ENCODE measurements at regions not wholly inside any gene's neighbourhood (a gene's known extent, or its start where the extent isn't known, plus 50 kb on each side); places are given as distances from the start of the nearest gene placed in this dataset.

GRCh38 chr10:131574707-131575430, 263.3 kb upstream of the TCERG1L start:
- in situ Hi-C loops (cut with MboI) (no loop called here), intact Hi-C loops (cut with micrococcal nuclease; ENCODE audit: unreplicated experiment) (no loop called here)
- SMC1A ChIA-PET (ENCODE audit: uncharacterized antibody, unreplicated experiment), result no interaction called here
- CTCF ChIA-PET, result interaction anchor here (1.1 kb wide), 1 partner anchor 121 kb away, joined by 3 read pairs; no protein-coding TSS in a partner anchor
- Histone ChIP-seq H3K79me2 (ENCODE audit: control insufficient read depth, insufficient read depth, low read length) (no peaks in the 10 kb centered on the region), H3K9ac (ENCODE audit: control insufficient read depth, insufficient read depth, low read length) (no peak overlapping the region), H3K4me1 (ENCODE audit: control insufficient read depth, insufficient read depth, low read length) (no peaks in the 10 kb centered on the region), H4K20me1 (ENCODE audit: control insufficient read depth, insufficient read depth) (no peaks in the 10 kb centered on the region), H3K4me2 (ENCODE audit: control insufficient read depth, insufficient read depth) (no peak overlapping the region), H3K9me3 (replicated peaks; ENCODE audit: control insufficient read depth, insufficient read depth, low read length) (no peaks in the 10 kb centered on the region), H3K27me3 (replicated peaks in 1 of 2; ENCODE audit: control insufficient read depth in 2 of 2, insufficient read depth in 2 of 2, low read length in 1 of 2) (no peaks in the 10 kb centered on the region), H3K4me3 (no peak overlapping the region), H3K27ac (ENCODE audit: control insufficient read depth, insufficient read depth) (no peak overlapping the region), H2AFZ (ENCODE audit: control insufficient read depth, low read depth, low read length) (no peak overlapping the region), H3K36me3 (ENCODE audit: control insufficient read depth in 2 of 2, insufficient read depth in 2 of 2, low read length in 1 of 2) (no peaks in the 10 kb centered on the region)
- RAD21 ChIA-PET (ENCODE audit: unreplicated experiment), result no interaction called here
- BruUV-seq (replicated peaks), result no TSS peak
- no peak for DNase-seq (ENCODE audit: low read depth, low spot score)
- POLR2A ChIA-PET, result no interaction called here
- WGBS (ENCODE audit: insufficient coverage, insufficient replicate concordance, low lambda C conversion rate, missing lambda C conversion rate), result 37% methylated on average over 32 of the region's 32 CpGs
- no peak for ATAC-seq
- FAIRE-seq, result no peak
- TF ChIP-seq HSF1 (IDR thresholded peaks at IDR 0.05; ENCODE audit: low read depth, low read length) (no peak), MEF2A (IDR thresholded peaks at IDR 0.05; ENCODE audit: insufficient read depth, low read depth, low read length) (no peak), ZSCAN29 (IDR thresholded peaks at IDR 0.05) (no peak), EED (IDR thresholded peaks at IDR 0.05; ENCODE audit: low read depth) (no peak), EZH2 (IDR thresholded peaks at IDR 0.05; ENCODE audit: borderline replicate concordance, control insufficient read depth, low read depth, low read length) (no peak), ZNF622 (IDR thresholded peaks at IDR 0.05) (no peak), IRF4 (IDR thresholded peaks at IDR 0.05; ENCODE audit: low read depth, low read length) (no peak), CBX3 (IDR thresholded peaks at IDR 0.05; ENCODE audit: borderline replicate concordance, low read depth) (no peak), RAD51 (IDR thresholded peaks at IDR 0.05) (no peak), CUX1 (IDR thresholded peaks at IDR 0.05; ENCODE audit: insufficient replicate concordance, low read depth, low read length) (no peak)
- TF ChIP-seq, protein P1, sequence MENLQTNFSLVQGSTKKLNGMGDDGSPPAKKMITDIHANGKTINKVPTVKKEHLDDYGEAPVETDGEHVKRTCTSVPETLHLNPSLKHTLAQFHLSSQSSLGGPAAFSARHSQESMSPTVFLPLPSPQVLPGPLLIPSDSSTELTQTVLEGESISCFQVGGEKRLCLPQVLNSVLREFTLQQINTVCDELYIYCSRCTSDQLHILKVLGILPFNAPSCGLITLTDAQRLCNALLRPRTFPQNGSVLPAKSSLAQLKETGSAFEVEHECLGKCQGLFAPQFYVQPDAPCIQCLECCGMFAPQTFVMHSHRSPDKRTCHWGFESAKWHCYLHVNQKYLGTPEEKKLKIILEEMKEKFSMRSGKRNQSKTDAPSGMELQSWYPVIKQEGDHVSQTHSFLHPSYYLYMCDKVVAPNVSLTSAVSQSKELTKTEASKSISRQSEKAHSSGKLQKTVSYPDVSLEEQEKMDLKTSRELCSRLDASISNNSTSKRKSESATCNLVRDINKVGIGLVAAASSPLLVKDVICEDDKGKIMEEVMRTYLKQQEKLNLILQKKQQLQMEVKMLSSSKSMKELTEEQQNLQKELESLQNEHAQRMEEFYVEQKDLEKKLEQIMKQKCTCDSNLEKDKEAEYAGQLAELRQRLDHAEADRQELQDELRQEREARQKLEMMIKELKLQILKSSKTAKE (IDR thresholded peaks at IDR 0.05; ENCODE audit: low read depth, poor library complexity, severe bottlenecking), result no peak
- TF ChIP-seq, protein P2, sequence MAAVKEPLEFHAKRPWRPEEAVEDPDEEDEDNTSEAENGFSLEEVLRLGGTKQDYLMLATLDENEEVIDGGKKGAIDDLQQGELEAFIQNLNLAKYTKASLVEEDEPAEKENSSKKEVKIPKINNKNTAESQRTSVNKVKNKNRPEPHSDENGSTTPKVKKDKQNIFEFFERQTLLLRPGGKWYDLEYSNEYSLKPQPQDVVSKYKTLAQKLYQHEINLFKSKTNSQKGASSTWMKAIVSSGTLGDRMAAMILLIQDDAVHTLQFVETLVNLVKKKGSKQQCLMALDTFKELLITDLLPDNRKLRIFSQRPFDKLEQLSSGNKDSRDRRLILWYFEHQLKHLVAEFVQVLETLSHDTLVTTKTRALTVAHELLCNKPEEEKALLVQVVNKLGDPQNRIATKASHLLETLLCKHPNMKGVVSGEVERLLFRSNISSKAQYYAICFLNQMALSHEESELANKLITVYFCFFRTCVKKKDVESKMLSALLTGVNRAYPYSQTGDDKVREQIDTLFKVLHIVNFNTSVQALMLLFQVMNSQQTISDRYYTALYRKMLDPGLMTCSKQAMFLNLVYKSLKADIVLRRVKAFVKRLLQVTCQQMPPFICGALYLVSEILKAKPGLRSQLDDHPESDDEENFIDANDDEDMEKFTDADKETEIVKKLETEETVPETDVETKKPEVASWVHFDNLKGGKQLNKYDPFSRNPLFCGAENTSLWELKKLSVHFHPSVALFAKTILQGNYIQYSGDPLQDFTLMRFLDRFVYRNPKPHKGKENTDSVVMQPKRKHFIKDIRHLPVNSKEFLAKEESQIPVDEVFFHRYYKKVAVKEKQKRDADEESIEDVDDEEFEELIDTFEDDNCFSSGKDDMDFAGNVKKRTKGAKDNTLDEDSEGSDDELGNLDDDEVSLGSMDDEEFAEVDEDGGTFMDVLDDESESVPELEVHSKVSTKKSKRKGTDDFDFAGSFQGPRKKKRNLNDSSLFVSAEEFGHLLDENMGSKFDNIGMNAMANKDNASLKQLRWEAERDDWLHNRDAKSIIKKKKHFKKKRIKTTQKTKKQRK (IDR thresholded peaks at IDR 0.05; ENCODE audit: low read depth, low read length), result no peak
